GM10266 (cell line): ENCODE measurements at regions not wholly inside any gene's neighbourhood (a gene's known extent, or its start where the extent isn't known, plus 50 kb on each side); places are given as distances from the start of the nearest gene placed in this dataset.

Experiments used
- DNase-seq: peaks from one replicate; pipeline ENCODE4 v3.0.0; 2012; ENCODE audit errors: extremely low spot score
- CTCF ChIP-seq: IDR thresholded peaks from 2 replicates; pipeline ENCODE4 v1.5.1; 2012; ENCODE audit warnings: mild to moderate bottlenecking, low read depth; ENCODE audit not compliant: control insufficient read depth, insufficient read depth; ENCODE audit errors: missing control alignments

DNA sequence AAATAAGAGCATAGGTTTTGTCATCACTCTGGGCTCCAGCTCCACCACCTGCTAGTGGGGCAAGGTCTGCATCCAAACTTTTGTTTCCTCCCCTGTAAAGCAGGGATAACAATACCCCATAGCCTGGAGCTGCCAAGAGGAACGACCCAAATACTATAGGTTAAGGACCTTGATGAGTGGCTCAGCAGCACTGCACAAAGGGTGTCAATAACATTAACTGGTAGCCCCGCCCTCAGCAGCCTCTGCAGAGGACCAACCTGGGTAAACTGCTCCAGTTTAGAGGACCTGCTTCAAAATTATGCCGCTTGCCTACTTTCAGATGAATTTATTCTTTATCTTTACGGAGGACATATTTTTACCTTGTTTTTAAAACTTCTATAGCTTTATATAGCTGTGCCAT, 65.8 kb upstream of the RIOK3 start:
- no peak for TF ChIP-seq CTCF
- no peak for DNase-seq

DNA sequence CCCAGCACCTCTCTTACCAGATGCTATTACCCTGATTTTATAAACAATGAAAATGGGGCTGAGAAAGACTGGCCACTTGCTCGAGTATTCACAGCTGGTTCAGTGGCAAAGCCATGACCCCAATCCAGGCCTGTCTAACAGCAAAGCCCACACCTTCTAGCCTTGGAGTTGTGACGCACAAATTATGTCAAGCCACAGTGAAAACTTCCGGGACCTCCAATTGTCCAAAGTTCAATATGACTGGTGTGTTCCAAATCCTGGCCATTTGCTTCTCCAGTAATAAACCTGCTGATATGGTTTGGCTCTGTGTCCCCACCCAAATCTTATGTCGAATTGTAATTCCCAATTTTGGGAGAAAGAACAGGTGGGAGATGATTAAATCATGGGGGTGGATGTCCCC, 64.7 kb upstream of the RIOK3 start:
- DNase-seq = no peak
- TF ChIP-seq CTCF = no peak

DNA sequence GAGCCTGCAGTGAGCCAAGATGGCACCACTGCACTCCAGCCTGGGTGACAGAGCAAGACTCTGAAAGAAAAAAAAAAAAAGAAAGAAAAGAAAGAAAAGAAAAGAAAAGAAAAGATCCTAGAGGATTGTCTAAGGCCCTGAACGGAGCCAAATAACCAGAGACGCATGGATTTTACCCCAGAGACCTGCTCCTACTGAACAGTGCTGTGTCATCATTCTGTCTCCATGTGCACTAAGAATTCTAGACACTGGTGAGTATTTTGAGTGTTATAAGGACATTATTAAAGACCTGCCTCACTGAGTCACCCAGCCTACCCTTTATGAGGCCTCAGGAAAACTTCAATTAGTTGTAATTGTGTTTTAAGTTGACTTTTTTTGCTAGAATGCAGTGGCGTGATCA, 61.9 kb upstream of the RIOK3 start:
- TF ChIP-seq CTCF = no peak
- DNase-seq = no peak

- no peak for TF ChIP-seq CTCF
- no peak for DNase-seq
Measured at GRCh38 chr18:23397907-23398306, 55.2 kb upstream of the RIOK3 start.

DNA sequence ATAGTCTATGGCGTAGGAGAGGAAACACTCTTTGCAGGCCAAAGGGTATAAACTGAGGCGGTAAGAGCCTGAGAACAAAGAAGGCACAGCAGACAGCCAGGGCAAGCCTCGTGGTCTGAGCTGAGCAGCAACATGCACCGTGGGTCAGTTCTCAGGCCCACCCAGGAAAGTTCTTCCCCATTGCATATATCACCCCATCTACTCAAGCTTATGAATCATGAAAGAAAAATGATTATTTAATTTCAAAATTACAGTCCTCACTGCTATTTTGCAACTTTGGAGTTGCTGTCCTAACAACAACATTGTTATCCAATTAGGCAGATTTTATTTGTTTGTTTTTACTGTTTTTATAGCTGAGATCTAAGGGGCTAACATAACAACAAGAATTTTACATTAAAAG, 54.7 kb upstream of the RIOK3 start:
- TF ChIP-seq CTCF = no peak
- no peak for DNase-seq

GRCh38 chr18:23399067-23399466, 54.0 kb upstream of the RIOK3 start:
- DNase-seq = no peak
- no peak for TF ChIP-seq CTCF

GRCh38 chr18:23400918-23401317, 52.2 kb upstream of the RIOK3 start:
- no peak for TF ChIP-seq CTCF
- DNase-seq = no peak
